Activated T-helper 2 cell treated with anti-CD3 and anti-CD28 coated beads, Interferon-gamma antibody, Interleukin-2, Interleukin-4, amounts not matched to agents 10 μg/mL and 5 μg/mL and 100 μg/mL, durations not matched to agents 14 hours and 24 hours and 36 hours (primary cell): ENCODE measurements at regions not wholly inside any gene's neighbourhood (a gene's known extent, or its start where the extent isn't known, plus 50 kb on each side); places are given as distances from the start of the nearest gene placed in this dataset.
"Not testable (repeated sequence)": the region's sequence is repeated elsewhere in the genome, so short reads cannot be mapped to it uniquely, and the experiment has no call there.

Experiments used
- DNase-seq: peaks from one replicate; pipeline ENCODE4 v3.0.0; 2021; ENCODE audit warnings: low spot score
- H3K27ac Mint-ChIP-seq: one replicate; pipeline ENCODE4 v1.8.0; 2021; ENCODE audit warnings: mixed read lengths
- H3K27me3 Mint-ChIP-seq: one replicate; pipeline ENCODE4 v1.8.0; 2021; ENCODE audit warnings: low read depth, mixed read lengths
- H3K36me3 Mint-ChIP-seq: one replicate; pipeline ENCODE4 v1.8.0; 2021; ENCODE audit warnings: low read depth, mixed read lengths
- H3K4me1 Mint-ChIP-seq: one replicate; pipeline ENCODE4 v1.8.0; 2021; ENCODE audit warnings: low read depth, mixed read lengths
- H3K4me3 Mint-ChIP-seq: one replicate; pipeline ENCODE4 v1.8.0; 2021; ENCODE audit warnings: low read depth, mild to moderate bottlenecking, moderate library complexity, mixed read lengths
- H3K9me3 Mint-ChIP-seq: one replicate; pipeline ENCODE4 v1.8.0; 2021; ENCODE audit warnings: mixed read lengths
- intact Hi-C: fragments of 100-400 bp; cut with micrococcal nuclease; formaldehyde crosslinking; loops from one replicate; pipeline ENCODE4 v1.15.1; 2023

DNA sequence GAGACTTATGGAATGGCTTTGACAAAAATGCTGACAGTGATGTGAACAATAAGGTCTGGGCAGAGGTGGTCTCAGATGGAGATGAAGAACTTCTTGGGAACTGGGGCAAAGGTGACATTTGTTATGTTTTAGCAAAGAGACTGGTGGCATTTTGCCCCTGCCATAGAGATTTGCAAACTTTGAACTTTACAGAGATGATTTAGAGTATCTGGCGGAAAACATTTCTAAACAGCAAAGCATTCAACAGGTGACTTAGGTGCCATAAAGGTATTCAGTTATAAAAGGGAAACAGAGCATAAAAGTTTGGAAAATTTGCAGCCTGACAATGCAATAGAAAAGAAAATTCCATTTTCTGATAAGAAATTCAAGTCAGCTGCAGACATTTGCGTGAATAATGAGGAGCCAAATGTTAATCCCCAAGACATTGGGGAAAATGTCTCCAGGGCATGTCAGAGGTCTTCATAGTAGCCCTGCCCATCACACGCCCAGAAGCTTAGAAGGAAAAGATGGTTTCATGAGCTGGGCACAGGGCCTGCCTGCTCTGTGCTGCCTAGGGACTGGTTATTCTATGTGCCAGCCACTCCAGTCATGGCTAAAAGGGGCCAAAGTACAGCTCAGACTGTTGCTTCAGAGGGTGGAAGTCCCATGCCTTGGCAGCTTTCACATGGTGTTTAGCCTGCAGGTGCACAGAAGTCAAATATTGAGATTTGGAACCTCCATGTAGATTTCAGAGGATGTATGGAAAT is 782.2 kb downstream of the TRAM1L1 start:
- Mint-ChIP-seq H3K36me3 (no peaks in the 10 kb centered on the region), H3K4me3 (no peak overlapping the region), H3K4me1 (no peaks in the 10 kb centered on the region), H3K27ac (no peak overlapping the region), H3K9me3 (no peaks in the 10 kb centered on the region), H3K27me3 (no peaks in the 10 kb centered on the region)
- intact Hi-C loops, result no loop called here
- no peak for DNase-seq

DNA sequence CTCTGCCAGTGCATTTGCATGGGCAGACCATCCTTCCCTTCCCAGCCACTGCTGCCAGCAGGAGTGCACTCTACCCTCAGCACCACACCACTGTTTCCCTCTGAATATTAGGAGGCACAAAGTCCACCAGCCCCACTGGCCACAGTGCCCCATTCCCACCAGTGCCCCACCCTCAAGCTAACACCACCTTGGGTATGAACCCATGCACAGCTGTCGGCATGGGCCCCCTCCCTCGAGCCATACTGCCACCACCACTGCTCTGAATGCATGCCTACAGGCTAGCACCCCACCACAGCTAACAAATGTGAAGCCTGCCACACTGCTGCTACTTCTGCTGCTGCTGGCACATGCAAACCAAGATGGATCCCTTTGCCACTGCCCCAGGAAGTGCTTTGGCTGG is 810.4 kb downstream of the TRAM1L1 start:
- DNase-seq, result no peak
- no peak overlapping the region for H3K4me3 Mint-ChIP-seq
- no peaks in the 10 kb centered on the region for H3K9me3 Mint-ChIP-seq
- intact Hi-C loops, result no loop called here
- no peaks in the 10 kb centered on the region for H3K27me3 Mint-ChIP-seq
- H3K4me1 Mint-ChIP-seq, result no peaks in the 10 kb centered on the region
- H3K36me3 Mint-ChIP-seq, result no peaks in the 10 kb centered on the region
- no peak overlapping the region for H3K27ac Mint-ChIP-seq

DNA sequence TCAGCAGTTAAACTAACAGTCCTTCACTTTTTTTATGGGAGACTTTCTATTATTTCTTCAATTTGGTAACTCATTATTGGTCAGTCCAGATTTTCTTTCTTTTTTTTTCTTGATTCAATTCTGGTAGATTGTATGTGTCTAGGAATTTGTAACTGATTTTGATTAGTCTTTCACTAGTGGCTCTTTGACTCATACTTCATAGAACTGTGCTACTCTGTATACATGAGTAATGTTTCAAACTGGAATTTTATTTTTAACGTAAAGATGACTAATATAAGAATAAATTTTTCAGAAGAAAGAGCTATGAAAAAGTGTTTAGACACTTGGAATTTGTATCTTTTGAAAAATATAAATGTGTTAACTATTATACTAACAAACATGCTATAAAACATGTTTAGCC is 813.0 kb downstream of the TRAM1L1 start:
- no peak for DNase-seq
- no peak overlapping the region for H3K4me3 Mint-ChIP-seq
- intact Hi-C loops, result no loop called here
- no peak overlapping the region for H3K27ac Mint-ChIP-seq
- H3K4me1 Mint-ChIP-seq, result no peaks in the 10 kb centered on the region
- no peaks in the 10 kb centered on the region for H3K27me3 Mint-ChIP-seq
- no peaks in the 10 kb centered on the region for H3K36me3 Mint-ChIP-seq
- H3K9me3 Mint-ChIP-seq, result no peaks in the 10 kb centered on the region

DNA sequence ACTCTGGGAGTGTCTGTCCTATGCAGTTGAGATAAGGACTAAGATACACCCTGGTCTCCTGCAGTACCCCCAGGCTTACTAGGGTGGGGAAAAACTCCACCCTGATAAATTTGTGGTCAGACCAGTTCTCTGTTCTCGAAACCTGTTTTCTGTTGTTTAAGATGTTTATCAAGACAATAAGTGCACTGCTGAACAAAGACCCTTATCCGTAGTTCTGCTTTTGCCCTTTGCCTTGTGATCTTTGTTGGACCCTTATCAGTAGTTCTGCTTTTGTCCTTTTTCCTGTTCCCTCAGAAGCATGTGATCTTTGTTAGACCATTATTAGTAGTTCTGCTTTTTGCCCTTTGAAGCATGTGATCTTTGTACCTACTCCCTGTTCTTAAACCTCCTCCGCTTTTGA is 824.4 kb downstream of the TRAM1L1 start:
- H3K4me3 Mint-ChIP-seq, H3K27ac Mint-ChIP-seq, intact Hi-C loops, DNase-seq, H3K4me1 Mint-ChIP-seq, H3K27me3 Mint-ChIP-seq, H3K36me3 Mint-ChIP-seq: not testable (repeated sequence)
- H3K9me3 Mint-ChIP-seq, result peaks cover 27% of the 10 kb centered on the region

DNA sequence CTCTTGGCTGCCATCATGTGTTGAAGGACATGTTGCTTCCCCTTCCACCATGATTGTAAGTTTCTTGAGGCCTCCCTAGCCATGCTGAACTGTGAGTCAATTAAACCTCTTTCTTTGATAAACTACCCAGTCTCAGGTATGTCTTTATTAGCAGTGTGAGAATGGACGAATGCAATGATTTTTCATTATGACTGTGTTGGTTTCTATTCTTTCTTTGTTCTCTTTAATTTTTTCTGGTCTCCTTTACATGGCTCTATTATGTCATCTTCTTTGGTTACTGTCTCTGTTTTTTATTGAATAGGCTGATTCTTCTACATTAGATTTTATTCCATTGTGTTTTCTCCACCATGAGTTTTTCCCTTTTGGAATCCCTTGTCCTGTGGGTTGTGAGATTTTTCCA is 840.6 kb downstream of the TRAM1L1 start:
- Mint-ChIP-seq H3K27ac (no peak overlapping the region), H3K36me3 (no peaks in the 10 kb centered on the region), H3K4me1 (no peaks in the 10 kb centered on the region), H3K27me3 (no peaks in the 10 kb centered on the region), H3K4me3 (no peak overlapping the region), H3K9me3 (no peaks in the 10 kb centered on the region)
- intact Hi-C loops, result no loop called here
- no peak for DNase-seq

DNA sequence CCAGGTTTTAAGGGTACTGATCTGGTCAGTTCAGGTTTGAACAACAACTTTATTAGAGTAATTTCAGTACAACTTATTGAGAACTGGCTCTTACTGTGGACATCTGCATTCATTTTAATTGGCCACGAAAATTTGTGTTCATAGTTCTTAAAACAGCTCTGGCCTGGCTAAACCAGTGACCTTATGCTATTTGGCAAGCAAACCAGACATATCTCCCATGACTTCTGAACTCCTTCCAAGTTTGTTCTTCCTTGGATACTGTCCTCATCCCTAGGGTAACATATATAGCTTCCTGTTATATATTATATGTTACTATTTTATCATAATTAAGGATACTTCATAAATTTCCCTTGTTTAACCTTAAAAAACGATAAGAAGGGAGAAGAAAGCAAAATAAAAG is 841.9 kb downstream of the TRAM1L1 start:
- Mint-ChIP-seq H3K27ac (no peak overlapping the region), H3K27me3 (no peaks in the 10 kb centered on the region), H3K4me3 (no peak overlapping the region), H3K4me1 (no peaks in the 10 kb centered on the region), H3K36me3 (no peaks in the 10 kb centered on the region), H3K9me3 (no peaks in the 10 kb centered on the region)
- intact Hi-C loops, result no loop called here
- no peak for DNase-seq

DNA sequence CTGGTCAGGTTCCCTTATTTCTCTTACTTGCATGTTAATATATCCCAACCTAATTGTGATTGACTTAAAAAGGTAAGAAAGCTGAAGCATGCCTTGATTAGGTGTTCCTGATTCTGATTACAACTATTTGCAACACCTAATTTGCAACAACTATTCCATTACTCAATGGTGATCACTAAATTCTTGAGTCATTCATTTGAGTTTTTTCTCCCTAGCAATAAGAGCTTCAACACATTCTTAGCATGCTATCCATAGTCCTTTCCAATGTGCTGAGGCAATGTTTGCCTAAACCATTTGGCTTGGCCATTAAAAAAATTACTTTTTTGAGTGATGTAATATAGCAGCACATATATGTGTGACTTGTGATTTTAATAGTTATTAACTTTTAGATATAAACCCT is 851.4 kb downstream of the TRAM1L1 start:
- no peak overlapping the region for H3K27ac Mint-ChIP-seq
- no peak for DNase-seq
- H3K9me3 Mint-ChIP-seq, result no peaks in the 10 kb centered on the region
- H3K36me3 Mint-ChIP-seq, result no peaks in the 10 kb centered on the region
- H3K4me1 Mint-ChIP-seq, result no peaks in the 10 kb centered on the region
- H3K4me3 Mint-ChIP-seq, result no peak overlapping the region
- intact Hi-C loops, result no loop called here
- H3K27me3 Mint-ChIP-seq, result no peaks in the 10 kb centered on the region

DNA sequence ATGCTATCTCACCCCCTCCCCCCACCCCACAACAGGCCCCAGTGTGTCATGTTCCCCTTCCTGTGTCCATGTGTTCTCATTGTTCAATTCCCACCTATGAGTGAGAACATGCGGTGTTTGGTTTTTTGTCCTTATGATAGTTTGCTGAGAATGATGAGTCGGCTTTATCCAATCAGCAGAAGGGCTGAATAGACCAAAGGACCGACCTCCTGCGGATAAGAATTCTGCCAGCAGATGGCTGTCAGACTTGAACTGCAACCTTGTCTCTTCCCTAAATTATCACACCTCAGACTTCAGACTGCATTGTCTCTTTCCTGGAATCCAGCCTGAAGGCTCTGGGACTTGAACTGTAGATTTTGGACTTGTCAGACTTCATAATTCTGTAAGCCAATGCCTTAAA is 853.4 kb downstream of the TRAM1L1 start:
- H3K36me3 Mint-ChIP-seq, H3K4me3 Mint-ChIP-seq, H3K27me3 Mint-ChIP-seq, intact Hi-C loops, H3K27ac Mint-ChIP-seq, H3K4me1 Mint-ChIP-seq, DNase-seq, H3K9me3 Mint-ChIP-seq: not testable (repeated sequence)

DNA sequence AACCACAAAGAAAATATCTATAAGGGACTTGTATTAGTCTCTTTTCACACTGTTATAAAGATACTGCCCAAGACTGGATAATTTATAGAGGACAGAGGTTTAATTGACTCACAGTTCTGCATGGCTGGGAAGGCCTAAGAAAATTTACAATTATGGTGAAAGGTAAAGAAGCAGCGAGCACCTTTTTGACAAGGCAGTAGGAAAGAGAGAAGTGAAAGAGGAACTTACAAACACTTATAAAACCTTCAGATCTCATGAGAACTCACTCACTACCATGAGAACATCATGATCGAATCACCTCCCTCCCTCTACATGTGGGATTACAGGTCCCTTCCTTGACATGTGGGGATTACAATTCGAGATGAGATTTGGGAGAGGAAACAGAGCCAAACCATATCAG is 856.0 kb downstream of the TRAM1L1 start:
- H3K27me3 Mint-ChIP-seq, result no peaks in the 10 kb centered on the region
- intact Hi-C loops, result no loop called here
- no peak overlapping the region for H3K27ac Mint-ChIP-seq
- DNase-seq, result no peak
- no peaks in the 10 kb centered on the region for H3K36me3 Mint-ChIP-seq
- H3K4me3 Mint-ChIP-seq, result no peak overlapping the region
- H3K4me1 Mint-ChIP-seq, result no peaks in the 10 kb centered on the region
- H3K9me3 Mint-ChIP-seq, result no peaks in the 10 kb centered on the region

DNA sequence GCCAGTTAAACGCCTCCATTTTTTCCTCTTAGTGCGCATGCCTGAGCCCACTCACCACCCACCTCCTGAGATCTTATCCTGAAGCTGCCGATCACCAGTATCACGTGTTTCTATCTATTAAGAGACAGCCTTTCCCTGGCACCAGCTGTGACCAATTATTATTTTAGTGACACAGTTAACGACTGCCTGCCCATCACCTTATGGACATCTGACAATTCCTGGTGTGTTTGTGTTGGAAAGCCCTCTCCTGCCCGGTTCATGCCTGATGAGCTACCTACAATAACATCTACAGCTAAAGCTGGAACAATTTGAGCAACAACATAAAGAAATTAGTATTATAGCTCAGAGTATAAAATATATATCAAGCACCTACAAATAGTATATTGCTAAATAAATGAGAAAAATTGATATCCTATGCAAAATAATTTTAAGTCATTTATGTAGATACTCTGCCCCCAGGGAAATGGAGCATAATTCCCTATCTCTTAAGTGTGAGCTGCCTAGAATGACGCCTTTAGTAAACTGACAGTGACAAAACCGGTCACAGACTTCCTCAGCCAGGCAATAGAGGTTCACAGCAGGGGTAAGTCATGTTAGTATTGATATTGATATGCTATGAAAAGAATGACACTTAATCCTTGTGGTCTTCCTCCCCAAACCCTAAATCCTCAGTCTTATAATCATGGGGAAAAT is 862.2 kb downstream of the TRAM1L1 start:
- no peaks in the 10 kb centered on the region for H3K4me1 Mint-ChIP-seq
- no peak for DNase-seq
- no peaks in the 10 kb centered on the region for H3K36me3 Mint-ChIP-seq
- intact Hi-C loops, result no loop called here
- H3K4me3 Mint-ChIP-seq, result no peak overlapping the region
- no peak overlapping the region for H3K27ac Mint-ChIP-seq
- no peaks in the 10 kb centered on the region for H3K27me3 Mint-ChIP-seq
- H3K9me3 Mint-ChIP-seq, result no peaks in the 10 kb centered on the region

DNA sequence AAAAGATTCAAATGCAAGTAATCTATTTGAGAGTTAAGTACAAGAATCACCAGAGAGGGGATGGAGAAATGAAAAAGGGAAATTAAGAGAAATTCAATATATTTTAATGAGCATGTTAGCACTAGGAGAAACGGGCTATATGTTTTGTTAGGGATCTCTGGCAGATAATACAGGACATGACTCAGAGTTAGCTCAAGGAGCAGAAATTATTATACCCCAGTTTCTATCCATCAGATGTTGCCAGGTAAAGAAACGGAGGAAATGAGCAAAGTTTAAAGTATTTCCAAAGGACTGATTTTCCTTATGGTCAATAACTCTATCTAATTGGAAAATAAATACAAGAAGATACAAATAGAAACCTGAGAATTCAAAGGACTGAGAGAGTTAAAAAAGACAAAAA is 867.6 kb downstream of the TRAM1L1 start:
- H3K36me3 Mint-ChIP-seq, result no peaks in the 10 kb centered on the region
- no peaks in the 10 kb centered on the region for H3K9me3 Mint-ChIP-seq
- no peaks in the 10 kb centered on the region for H3K27me3 Mint-ChIP-seq
- no peak overlapping the region for H3K4me3 Mint-ChIP-seq
- no peak for DNase-seq
- intact Hi-C loops, result no loop called here
- H3K4me1 Mint-ChIP-seq, result no peaks in the 10 kb centered on the region
- H3K27ac Mint-ChIP-seq, result no peak overlapping the region

DNA sequence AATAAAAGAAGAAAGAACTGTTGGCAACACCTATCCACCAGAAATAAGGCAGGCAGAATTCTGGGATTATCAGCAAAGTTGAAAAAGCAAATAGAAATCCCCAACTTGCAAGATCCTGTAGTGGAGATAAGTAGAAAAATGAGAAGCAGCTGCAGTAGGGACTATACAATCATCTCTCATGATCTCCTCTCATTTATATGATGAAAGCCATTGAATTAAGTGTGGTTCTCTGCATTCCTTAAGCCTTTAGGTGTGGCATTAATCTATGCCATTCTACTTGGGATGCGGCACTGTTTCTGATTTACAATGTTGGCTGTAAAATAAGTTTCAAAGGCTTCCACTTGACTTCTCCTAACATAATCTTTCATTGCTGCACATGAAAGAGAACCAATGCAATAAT is 869.8 kb downstream of the TRAM1L1 start:
- Mint-ChIP-seq H3K4me1 (no peaks in the 10 kb centered on the region), H3K27me3 (no peaks in the 10 kb centered on the region), H3K4me3 (no peak overlapping the region), H3K36me3 (no peaks in the 10 kb centered on the region), H3K27ac (no peak overlapping the region), H3K9me3 (no peaks in the 10 kb centered on the region)
- intact Hi-C loops, result no loop called here
- no peak for DNase-seq

DNA sequence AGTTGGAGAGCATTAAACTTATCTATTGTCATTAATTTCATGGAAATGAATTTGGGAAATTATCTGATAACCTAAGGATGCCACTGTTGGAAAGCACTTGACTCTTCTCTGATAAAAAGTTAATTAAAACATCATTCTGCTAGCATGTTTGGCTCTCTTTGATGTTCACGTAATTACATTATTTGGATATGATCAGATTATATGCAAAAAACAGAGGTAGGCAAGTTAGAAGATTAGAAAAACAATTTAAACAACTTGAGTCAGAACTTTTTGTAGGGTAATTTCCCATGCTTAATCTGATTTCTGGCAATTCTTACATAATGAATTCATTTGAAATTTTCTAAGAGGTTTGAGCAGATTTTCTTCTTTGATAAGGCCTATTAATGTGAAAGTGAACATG is 882.9 kb downstream of the TRAM1L1 start:
- Mint-ChIP-seq H3K9me3 (no peaks in the 10 kb centered on the region), H3K27me3 (no peaks in the 10 kb centered on the region), H3K4me1 (no peaks in the 10 kb centered on the region), H3K36me3 (no peaks in the 10 kb centered on the region), H3K27ac (no peak overlapping the region), H3K4me3 (no peak overlapping the region)
- intact Hi-C loops, result no loop called here
- no peak for DNase-seq
